ENCODE measurements at regions not wholly inside any gene's neighbourhood (a gene's known extent, or its start where the extent isn't known, plus 50 kb on each side); places are given as distances from the start of the nearest gene placed in this dataset.

DNA sequence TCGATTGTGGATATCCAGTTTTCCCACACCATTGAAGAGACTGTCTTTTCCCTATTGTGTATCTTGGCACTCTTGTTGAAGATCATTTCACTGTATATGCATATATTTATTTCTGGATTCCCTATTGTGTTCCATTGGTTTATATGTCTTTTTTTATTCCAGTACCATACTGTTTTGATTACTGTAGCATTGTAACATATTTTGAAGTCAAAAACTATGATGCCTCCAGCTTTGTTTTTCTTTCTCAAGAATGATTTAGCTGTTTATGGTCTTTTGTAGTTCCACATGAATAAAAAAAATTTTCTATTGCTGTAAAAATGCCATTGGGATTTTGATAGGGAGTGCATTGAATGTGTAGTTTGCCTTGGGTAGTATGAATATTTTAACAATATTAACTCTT lies 128.1 kb upstream of the SLC38A2 start:
- intact Hi-C loops (cut with micrococcal nuclease): no loop called here

- intact Hi-C loops (cut with micrococcal nuclease): no loop called here
Measured at GRCh38 chr12:46499901-46500300, 127.3 kb upstream of the SLC38A2 start.

- intact Hi-C loops (cut with micrococcal nuclease): no loop called here
Measured at GRCh38 chr12:46499226-46499625, 126.7 kb upstream of the SLC38A2 start.

DNA sequence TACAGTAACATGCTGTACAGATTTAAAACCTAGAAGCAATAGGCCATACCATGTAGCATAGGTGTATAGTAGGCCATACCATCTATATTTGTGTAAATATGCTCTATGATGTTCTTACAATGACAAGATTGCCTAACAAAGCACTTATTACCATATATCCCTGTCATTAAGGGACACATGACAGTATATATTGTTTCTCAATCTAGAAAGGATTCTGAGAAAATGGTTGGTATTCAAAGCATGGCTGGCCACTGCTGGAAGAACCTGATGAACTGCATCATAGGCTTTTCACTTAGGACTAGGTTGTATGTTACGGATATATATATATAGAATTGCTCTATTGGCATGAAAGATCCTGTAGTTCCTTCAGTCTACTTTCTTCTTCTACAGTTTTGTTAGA lies 125.2 kb upstream of the SLC38A2 start:
- intact Hi-C loops (cut with micrococcal nuclease): no loop called here

DNA sequence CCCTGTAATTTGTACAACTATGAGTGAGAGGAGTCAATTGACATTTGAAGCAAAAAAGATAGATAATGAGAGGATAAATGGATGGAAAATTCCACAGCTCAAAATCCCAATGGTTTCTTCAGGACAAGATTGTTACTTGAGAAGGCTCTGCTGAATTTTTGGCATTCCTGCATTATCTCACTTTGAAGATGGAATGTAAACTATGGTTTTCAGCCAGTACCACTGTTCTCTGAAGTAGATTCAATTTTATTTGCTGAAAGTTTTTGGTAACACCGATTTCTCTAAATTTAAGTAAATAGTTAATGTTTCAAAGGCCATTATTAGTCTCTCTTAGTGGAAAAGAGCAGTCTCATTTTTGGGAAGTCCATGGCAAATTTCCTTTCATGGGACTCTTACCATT lies 121.9 kb upstream of the SLC38A2 start:
- intact Hi-C loops (cut with micrococcal nuclease): no loop called here

GRCh38 chr12:46493834-46494181 lies 121.2 kb upstream of the SLC38A2 start:
- intact Hi-C loops (cut with micrococcal nuclease): no loop called here

DNA sequence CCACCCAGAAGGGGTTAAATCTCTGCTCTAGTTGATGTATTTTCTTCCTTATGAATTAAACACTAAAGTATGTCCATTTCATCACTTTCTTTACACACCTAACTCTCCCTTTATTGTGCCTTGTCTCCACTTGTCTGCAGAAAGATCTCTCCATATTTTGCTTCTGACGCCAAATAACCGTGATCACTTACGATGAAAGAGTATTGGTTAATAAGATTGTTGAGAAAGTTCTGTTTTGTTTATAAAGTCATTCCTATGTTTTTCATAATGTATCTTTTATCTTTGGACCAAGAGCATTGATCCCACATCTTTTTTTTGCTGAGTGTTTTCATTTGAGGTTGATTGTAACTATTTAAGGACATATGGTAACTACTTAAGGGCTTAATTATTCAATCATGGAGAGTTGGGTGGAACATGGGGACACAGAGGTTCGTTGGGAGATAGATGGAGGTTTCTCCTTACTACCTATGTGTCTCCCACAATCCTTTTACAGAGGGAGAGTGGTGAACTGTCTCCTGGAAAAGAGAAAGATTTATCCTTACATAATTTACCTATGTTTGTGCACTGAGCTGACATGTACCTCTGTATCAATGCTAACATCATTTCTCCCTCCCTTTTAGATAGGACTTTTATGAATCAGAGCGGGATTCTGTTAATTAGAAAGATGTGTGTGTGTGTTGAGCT lies 120.7 kb upstream of the SLC38A2 start:
- intact Hi-C loops (cut with micrococcal nuclease): no loop called here

DNA sequence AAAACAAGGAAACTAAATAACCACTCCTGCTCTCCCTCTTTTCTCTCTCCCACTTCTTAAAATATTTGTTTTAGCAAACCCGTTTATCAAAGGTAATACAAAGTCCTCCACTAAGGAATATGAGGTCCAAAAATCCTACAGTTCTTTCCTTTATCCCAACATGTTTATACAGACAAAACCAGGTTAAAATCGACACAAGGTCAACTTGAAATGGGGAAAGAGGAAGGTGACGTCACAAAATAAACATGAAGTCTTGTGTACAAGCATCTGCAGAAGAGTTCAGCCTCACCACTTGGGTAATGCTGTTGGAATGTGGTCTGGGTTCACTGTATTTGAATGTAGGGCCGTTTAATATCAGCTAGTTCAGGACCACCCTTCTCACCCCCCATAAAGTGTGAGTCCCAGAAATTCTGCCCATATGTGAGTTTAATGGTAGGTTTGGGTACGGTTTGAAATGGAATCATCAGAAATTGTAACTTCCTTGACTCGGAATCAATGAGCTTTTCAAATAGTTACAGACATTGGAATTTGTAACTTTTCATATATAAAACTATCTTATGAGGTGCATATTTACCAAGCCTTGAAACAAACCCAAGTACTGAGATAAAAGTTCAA lies 120.0 kb upstream of the SLC38A2 start:
- intact Hi-C loops (cut with micrococcal nuclease): no loop called here

- intact Hi-C loops (cut with micrococcal nuclease): no loop called here
Measured at GRCh38 chr12:46491548-46491947, 119.0 kb upstream of the SLC38A2 start.

- intact Hi-C loops (cut with micrococcal nuclease): no loop called here
Measured at GRCh38 chr12:46490635-46491034, 118.1 kb upstream of the SLC38A2 start.

DNA sequence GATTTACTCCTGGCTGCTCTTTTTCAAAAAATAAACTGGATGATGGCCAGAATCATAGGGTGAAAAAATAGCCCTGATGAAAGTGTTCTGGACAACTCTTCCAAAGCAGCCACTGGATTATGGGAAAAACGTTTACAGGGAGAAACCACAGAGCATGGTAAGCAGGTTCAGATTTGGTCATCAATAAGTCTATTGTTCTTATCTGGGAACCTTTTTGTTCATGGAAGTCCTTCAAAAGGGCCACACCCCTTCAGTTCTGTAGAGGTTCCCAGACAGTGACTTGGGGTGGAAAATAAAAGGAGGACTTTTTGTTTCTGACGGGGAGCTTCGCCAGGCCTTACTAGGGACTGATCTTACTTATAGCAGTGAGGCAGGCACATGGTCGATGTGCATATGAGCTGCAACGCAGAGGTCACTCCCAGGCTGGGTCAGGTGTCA lies 117.4 kb upstream of the SLC38A2 start:
- intact Hi-C loops (cut with micrococcal nuclease): no loop called here

GRCh38 chr12:46487567-46488131 lies 115.1 kb upstream of the SLC38A2 start:
- intact Hi-C loops (cut with micrococcal nuclease): no loop called here

DNA sequence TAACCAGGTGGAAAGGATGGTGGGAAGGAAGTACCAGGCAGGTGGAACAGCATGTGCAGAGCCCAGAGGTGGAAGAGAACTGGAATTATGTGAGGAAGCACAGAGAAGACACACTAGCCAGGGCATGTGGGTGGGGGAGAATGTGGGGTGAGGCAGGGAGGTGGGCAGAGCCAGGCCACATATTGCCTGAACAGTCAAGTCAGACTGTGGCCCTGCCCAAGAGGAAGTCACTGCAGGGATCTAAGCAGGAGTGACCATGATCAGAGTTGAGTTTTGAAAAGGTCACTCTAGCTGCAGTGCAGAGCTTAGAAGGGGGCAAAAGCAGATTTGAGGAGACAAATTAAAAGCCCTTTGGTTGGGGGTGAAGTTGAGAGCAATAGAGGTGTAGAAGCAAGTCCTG lies 114.0 kb upstream of the SLC38A2 start:
- intact Hi-C loops (cut with micrococcal nuclease): no loop called here

DNA sequence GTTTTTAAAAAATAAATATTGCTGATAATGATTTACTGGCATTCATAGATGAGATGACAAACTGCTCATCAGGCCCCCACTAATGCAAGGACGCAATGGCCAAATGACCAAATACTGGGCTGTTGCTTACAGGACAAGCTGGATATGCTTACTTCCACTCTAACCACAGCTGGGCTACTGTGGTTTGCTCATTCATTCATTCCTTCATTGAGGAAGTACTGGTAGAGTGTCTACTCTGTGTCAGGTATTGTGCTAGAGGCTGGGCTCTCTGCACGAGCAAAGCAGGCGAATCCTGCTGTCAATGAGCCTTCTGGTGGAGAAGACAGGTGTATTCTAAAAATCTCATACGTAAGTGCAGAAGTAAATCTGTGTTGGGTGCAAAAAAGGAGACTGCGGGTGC lies 113.3 kb upstream of the SLC38A2 start:
- intact Hi-C loops (cut with micrococcal nuclease): no loop called here

DNA sequence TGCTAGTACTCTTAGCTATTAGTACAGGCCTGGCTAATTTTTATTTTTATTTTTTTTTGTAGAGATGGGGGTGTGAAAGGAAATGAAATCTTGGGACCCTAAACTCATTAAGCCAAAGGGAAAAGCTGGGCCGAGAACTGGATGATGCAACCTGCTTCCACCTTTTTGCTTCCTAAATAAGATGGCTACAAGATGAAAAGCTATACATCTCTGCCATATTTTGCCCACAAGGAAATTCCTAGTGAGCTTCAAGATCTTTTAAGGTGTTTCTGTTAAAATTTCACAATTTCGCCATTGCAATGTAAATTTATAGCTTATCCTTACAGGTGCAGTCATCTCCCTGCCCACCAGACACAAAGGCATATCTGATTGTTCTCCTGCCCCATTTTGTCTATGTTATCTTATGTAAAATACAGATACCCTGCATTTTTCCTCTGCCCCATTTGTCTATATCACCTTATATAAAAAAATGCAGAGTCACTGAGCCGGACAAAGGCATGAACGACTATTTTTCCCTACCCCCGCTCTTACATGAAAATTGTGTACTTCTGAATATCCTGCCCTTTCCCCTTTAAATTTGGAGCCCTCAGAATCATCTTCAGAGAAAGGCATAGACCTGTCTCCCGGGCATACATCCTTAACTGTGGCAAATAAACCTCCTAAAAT lies 112.0 kb upstream of the SLC38A2 start:
- intact Hi-C loops (cut with micrococcal nuclease): no loop called here

DNA sequence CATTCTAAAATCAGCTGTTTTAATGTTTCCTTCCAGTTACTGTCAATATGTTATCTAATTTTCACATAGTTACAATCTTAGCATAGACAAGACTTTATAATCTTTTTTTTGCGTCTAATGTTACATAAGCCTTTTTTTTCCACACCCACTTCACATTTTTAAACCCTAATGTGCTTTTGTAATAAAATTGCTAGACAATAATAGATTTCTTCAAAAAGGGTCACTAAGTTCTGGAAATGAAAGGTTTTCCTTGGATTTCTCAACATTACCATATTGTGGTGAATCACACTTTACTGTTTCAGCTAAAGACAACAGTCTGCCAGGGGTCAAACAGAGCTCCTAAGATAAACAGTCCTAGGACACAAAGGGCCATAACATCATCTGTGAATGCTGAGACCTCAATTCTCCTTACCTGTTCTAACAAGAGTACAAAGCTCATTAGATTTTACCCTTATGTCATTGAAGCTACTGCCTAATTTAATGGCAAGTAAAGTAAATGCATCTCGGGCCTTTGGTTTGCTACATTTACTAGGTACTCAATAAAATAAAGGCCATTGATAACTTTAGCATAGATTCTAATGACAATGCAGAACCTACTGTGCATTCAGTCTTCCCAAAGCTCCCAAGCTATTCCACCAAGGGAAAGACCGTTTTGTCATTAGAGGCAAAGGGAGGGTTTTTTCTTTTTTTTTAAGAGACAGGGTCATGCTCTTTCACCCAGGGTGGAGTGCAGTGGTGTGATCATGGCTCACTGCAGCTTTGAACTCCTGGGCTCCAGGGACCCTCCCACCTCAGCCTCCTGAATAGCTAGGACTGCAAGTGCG lies 111.2 kb upstream of the SLC38A2 start:
- intact Hi-C loops (cut with micrococcal nuclease): no loop called here

DNA sequence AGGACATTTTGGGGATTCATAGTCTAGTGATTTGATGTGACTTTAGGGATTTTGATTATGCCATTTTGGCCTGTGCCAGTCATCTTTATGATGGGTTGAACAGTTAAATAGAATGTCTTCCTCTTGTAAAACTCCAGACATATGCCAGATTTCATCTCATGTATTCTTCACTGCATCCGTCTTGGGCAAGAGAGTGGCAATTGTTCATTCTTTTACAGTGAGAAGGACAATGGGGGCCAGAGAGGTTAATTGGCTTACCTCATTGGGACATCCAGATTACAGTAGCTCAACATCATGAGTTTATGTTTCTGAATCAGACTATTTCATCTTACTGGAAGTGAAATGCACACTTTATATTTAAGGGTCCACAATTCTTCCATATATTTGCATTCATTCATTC lies 108.2 kb upstream of the SLC38A2 start:
- intact Hi-C loops (cut with micrococcal nuclease): loop anchor here (2.0 kb wide), 1 partner anchor 36 kb away; no protein-coding TSS in a partner anchor

- intact Hi-C loops (cut with micrococcal nuclease): loop anchor here (2.0 kb wide), 1 partner anchor 36 kb away; no protein-coding TSS in a partner anchor
Measured at GRCh38 chr12:46480316-46480715, 107.7 kb upstream of the SLC38A2 start.

DNA sequence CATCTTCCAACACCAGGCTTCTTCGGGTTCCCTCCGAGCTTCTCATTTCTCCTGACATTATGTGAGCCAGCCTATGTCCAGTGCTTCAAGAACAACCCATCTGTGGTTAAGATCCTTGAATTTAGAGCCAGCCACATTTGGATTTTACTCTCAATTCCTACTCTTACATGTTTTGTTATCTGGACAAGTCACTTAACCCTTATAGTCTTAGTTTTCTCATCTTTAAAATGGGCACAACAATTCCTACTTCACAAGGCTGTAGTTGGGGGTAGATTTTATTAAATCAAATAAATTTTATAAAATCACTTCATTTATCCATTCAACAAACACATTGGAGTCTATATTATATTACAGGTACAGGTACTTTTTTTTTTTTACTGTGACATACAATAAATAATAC lies 105.5 kb upstream of the SLC38A2 start:
- intact Hi-C loops (cut with micrococcal nuclease): no loop called here

DNA sequence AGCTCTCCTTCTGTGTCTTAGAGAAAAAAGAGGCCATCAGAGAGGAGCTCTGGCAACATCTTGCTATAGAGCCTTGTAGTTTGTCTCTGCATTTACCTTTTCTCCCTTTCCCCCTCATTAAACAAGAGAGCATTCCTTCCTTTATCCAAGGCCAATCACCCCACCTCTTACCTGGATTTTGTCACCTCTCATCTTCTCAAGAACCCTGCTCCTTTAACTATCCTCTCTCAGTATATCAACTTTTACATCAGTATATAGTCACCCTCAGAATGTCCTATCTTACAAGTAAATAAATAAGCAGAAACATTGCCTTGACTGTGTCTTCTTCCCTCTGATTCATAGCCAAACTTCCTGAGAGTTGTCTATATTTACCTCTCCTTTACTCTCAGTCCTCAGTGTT lies 105.0 kb upstream of the SLC38A2 start:
- intact Hi-C loops (cut with micrococcal nuclease): no loop called here

DNA sequence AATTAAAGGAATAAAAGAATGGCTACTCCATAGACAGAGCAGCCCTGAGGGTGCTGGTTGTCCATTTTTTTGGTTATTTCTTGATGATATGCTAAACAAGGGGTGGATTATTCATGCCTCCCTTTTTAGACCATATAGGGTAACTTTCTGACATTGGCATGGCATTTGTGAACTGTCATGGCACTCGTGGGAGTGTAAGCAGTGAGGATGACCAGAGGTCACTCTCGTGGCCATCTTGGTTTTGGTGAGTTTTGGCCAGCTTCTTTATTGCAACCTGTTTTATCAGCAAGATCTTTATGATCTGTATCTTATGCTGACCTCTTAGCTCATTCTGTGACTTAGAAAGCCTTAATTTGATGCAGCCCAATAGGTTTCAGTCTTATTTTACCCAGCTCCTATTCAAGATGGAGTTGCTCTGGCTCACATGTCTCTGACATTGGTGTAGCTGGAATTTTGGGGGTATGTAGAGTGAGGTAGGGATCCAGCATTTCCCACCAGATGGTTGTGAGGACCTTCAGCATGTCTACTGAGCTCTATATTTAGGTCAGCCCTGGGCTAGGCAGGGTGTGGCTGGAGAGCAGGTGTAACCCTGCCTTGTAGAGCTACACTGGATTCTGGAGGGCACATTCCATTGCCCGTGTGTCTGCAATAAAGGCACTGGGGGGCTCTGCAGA lies 103.5 kb upstream of the SLC38A2 start:
- intact Hi-C loops (cut with micrococcal nuclease): no loop called here

Data from T-helper 2 cell treated with Interferon-gamma antibody and Interleukin-4, amounts not matched to agents 100 ng/mL and 5 ng/mL, for 36 hours (primary cell).